Vagina (tissue), 2 donors: ENCODE measurements at regions not wholly inside any gene's neighbourhood (a gene's known extent, or its start where the extent isn't known, plus 50 kb on each side); places are given as distances from the start of the nearest gene placed in this dataset.

Source experiments
- CTCF ChIP-seq, 3 experiments: fragments of 450-650 bp in 2 of 3; fragments of 200-600 bp in 1 of 3; sonication (generic) in 1 of 3; IDR thresholded peaks; one replicate each; pipeline ENCODE4 v1.5.1; 2017 to 2019; ENCODE audit warnings: antibody characterized with exemption in 3 of 3, mild to moderate bottlenecking in 2 of 3, moderate library complexity in 2 of 3
- POLR2A ChIP-seq, 2 donors: fragments of 450-650 bp; IDR thresholded peaks; one replicate each; pipeline ENCODE4 v1.6.1; 2017; ENCODE audit warnings: antibody characterized with exemption in 2 of 2, mild to moderate bottlenecking in 2 of 2, moderate library complexity in 2 of 2
- POLR2AphosphoS5 ChIP-seq, 2 donors: sonication (generic); formaldehyde crosslinking; IDR thresholded peaks; one replicate each; pipeline ENCODE4 v1.9.0; 2017; ENCODE audit warnings: antibody characterized with exemption in 2 of 2, mild to moderate bottlenecking in 2 of 2, low read depth in 1 of 2; ENCODE audit not compliant: insufficient read depth in 1 of 2

- no peak for TF ChIP-seq POLR2AphosphoS5 (IDR thresholded peaks at IDR 0.05; ENCODE audit: insufficient read depth in 1 of 2, low read depth in 1 of 2)
- no peak for TF ChIP-seq POLR2A (IDR thresholded peaks at IDR 0.05)
- TF ChIP-seq CTCF (IDR thresholded peaks at IDR 0.05) = no peak
Measured at GRCh38 chr1:55500601-55501000, 285.4 kb upstream of the USP24 start.
